LNCAP (cell line): ENCODE measurements at regions not wholly inside any gene's neighbourhood (a gene's known extent, or its start where the extent isn't known, plus 50 kb on each side); places are given as distances from the start of the nearest gene placed in this dataset.

Source experiments
- CTCF ChIP-seq: fragments of 450-650 bp; IDR thresholded peaks from 2 replicates; pipeline ENCODE4 v1.5.1; 2017; ENCODE audit warnings: mild to moderate bottlenecking

GRCh38 chr5:36377192-36377591 lies 75.5 kb upstream of the RANBP3L start:
- TF ChIP-seq CTCF, result no peak

- no peak for TF ChIP-seq CTCF
These were observed 76.8 kb upstream of the RANBP3L start for GRCh38 chr5:36378551-36378950.

GRCh38 chr5:36382890-36383289 lies 81.2 kb upstream of the RANBP3L start:
- no peak for TF ChIP-seq CTCF

- no peak for TF ChIP-seq CTCF
These were observed 82.2 kb upstream of the RANBP3L start for GRCh38 chr5:36383942-36384341.

- no peak for TF ChIP-seq CTCF
These were observed 83.1 kb upstream of the RANBP3L start for GRCh38 chr5:36384845-36385244.

- TF ChIP-seq CTCF, result no peak
These were observed 83.8 kb upstream of the RANBP3L start for GRCh38 chr5:36385495-36385894.

GRCh38 chr5:36388288-36388687 lies 86.6 kb upstream of the RANBP3L start:
- TF ChIP-seq CTCF, result no peak

- no peak for TF ChIP-seq CTCF
These were observed 87.5 kb upstream of the RANBP3L start for GRCh38 chr5:36389245-36389644.
